HG02642 (cell line): ENCODE measurements at regions not wholly inside any gene's neighbourhood (a gene's known extent, or its start where the extent isn't known, plus 50 kb on each side); places are given as distances from the start of the nearest gene placed in this dataset.
A peak's percentile ranks its signal among the peaks of the same experiment; 100 is the strongest.
"Not testable (repeated sequence)": the region's sequence is repeated elsewhere in the genome, so short reads cannot be mapped to it uniquely, and the experiment has no call there.

ENCODE experiments used
- ATAC-seq: cut with Tn5 transposase; IDR thresholded peaks from one replicate; pipeline ENCODE4 v1.9.1; 2021; ENCODE audit warnings: mild to moderate bottlenecking; ENCODE audit not compliant: unreplicated experiment, poor library complexity

DNA sequence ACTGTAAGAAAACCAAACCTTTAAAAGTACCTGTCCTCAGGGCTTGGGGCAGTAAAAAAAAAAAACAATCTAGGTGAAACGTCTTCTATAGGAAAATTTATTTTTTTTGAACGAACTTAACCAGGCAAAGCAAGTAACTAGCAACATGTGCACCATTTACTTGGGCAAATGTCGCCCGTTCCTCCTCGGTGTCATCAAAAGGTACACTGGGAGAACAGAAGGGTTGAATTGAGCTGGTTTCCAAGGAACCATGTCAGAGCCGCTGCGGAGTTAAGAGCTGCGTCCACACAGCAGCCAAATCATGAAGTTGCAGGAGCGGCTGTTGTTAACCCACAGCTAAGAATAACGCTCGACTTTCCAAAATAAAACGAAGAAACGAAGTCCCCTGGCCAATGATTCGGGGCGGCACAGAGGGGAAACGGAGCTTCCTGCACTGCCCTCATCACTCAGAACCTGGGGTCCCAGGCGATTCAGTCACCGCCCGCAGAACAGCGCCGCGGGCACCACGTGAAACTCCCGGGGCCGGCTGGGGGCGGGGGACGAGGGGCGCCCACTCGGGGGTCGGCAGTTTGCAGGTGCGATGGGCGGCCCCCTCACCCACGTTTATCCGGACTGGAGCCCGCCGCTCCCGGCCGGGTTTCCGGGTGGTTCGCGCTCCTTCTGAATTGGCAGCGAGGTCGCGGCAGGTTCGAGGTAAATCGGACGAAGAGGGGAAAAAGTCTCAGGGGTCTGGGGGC, 53.6 kb upstream of the PLGLB1 start:
- ATAC-seq = peak; percentile 14

GRCh38 chr2:87075791-87076252, 54.2 kb upstream of the PLGLB1 start:
- peak; percentile 38 for ATAC-seq

DNA sequence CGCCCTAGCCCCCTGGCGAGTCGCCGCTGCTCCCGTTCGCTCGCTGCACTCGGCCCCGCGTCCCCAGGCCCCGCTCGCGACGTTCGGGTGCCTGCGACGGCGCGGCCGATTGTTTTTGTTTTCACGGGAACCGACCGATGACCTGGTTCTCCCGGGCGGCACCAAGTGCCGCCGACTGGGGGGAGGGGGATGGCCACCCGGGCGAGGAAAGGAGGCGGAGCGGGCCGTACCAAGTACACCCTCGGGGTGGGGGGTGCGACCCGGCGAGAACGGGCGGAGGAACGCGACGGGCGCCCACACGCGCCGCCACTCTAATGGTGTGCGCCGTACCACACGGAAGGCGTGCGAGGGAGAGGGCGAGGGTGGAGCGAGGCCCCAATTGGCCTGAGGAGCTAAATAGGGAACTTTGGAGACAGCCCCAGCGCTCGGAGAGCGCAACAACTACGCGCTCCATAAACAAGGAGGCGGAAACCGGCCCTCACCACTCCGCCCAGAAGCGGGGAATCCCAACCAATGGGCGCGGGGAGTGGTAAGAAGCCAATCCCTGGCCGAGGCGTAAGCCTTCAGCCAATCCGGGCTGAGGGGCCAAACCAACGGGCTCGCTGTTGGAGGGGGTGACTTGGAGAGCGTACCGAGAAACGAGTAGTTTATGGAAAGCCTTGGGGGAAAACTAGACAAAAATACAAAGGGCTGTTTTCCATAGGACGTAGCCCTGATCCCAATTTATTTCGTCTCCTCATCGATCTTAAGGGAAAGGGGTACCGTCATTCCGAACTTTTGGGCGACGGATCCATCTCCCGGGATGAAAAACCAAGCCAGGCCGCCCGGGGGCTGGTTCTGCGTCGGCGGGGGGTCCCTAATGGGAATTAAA, 54.8 kb upstream of the PLGLB1 start:
- peak; percentile 91 for ATAC-seq

DNA sequence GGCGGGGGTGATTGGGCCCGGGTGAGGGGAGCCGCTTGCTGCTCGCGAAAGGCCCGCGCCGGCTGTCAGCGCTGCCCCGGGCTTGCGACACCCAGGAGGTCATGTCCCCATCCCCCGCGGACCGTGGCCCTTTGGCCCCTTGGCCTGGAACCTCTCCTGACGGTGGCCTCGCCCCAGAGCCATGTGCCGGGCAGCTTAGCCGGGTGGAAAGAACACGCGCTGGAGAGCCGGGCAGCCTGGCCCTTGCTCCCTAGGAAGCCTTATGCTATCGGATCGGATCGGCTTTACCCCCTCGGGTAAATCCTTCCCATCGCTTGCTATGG, 55.4 kb upstream of the PLGLB1 start:
- ATAC-seq = peak; percentile 6

- not testable (repeated sequence) for ATAC-seq
These were observed 60.1 kb upstream of the PLGLB1 start for GRCh38 chr2:87081727-87082126.

GRCh38 chr2:87088079-87088478, 66.4 kb upstream of the PLGLB1 start:
- not testable (repeated sequence) for ATAC-seq

GRCh38 chr2:87089401-87089800, 67.8 kb upstream of the PLGLB1 start:
- ATAC-seq = not testable (repeated sequence)

GRCh38 chr2:87093252-87093651, 71.6 kb upstream of the PLGLB1 start:
- not testable (repeated sequence) for ATAC-seq

- not testable (repeated sequence) for ATAC-seq
These were observed 72.4 kb upstream of the PLGLB1 start for GRCh38 chr2:87093937-87094529.

DNA sequence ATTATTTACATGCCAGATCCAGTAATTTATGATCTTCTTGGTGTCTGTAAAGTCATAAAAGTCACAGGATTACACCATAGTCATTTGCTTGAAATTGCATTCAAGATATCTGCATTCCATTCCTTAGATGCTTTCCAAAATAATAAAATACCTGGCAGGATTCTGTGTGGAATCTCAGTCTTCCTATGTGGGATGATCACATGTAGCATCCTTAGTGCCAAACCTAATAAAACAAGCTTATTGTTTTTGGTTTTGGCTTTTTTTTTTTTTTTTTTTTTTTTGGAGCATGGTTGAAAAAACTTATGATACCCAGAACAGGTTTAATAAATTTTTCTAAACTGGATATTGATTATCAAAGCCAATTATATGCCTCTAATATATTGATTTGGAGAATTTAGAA, 74.2 kb upstream of the PLGLB1 start:
- not testable (repeated sequence) for ATAC-seq

GRCh38 chr2:87128761-87129553, 107.3 kb upstream of the PLGLB1 start:
- not testable (repeated sequence) for ATAC-seq

- not testable (repeated sequence) for ATAC-seq
These were observed 110.9 kb upstream of the PLGLB1 start for GRCh38 chr2:87132577-87132976.

DNA sequence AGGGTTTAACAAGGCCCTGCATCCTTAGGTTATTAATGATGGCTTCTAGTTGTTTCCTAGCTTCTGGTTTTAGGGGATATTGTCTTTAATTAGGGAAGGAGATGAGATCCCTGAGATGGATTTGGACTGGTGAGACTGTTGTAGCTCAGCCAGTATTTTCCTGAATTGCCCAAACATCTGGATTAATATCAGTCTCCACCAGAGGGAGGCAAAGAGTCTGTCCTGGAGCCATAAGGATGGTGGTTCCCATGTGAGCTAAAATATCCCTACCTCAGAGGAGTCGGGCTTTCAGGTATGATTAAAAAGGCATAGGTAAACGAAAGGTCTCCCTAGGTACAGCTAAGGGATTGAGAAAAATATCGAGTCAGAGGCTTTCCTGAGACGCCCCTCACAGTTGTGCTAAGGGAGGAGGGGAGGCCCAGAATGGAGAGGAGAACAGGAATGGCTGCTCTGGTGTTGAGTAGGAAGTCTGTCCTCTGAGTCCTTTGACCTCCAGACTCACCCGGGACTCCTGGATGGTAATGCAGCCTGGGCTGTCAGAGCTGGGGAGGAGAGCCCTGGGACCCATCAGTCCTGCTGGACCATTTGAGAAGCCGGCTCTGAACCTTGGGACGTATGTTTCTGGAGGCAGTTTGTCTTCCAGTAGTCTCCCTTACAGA, 130.3 kb upstream of the PLGLB1 start:
- not testable (repeated sequence) for ATAC-seq

- not testable (repeated sequence) for ATAC-seq
These were observed 152.8 kb upstream of the PLGLB1 start for GRCh38 chr2:87174454-87174853.

DNA sequence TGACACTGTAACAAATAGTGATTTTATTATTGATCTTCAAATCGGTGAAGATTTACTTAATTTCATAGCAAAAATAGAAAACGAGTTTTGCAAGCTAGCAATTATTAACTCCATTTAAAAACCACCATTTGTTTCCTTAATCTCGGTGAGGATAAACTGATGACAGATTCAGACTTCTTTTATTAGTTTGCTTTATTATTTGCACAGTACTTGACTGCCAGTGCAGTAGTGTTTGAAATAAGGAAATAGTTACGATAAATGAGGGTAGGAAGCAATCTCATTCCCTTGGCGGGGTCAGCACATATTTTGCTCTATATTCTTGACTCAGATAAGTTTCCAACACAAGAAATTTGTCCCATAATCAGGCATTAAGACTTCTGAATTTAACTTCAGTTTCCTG, 161.7 kb upstream of the PLGLB1 start:
- ATAC-seq = not testable (repeated sequence)

DNA sequence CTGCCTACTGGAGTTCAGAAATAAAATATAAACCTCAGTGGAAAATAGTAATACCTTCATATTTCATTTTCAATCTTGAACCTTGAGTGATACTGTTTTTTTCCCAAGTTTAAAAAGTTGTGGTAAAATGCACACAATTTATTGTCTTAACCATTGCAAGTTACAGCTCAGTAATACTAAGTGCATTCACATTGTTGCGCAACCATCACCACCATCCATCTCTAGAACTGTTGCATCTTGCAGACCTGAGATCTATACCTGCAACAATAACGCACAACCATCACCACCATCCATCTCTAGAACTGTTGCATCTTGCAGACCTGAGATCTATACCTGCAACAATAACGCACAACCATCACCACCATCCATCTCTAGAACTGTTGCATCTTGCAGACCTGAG, 162.6 kb upstream of the PLGLB1 start:
- not testable (repeated sequence) for ATAC-seq

DNA sequence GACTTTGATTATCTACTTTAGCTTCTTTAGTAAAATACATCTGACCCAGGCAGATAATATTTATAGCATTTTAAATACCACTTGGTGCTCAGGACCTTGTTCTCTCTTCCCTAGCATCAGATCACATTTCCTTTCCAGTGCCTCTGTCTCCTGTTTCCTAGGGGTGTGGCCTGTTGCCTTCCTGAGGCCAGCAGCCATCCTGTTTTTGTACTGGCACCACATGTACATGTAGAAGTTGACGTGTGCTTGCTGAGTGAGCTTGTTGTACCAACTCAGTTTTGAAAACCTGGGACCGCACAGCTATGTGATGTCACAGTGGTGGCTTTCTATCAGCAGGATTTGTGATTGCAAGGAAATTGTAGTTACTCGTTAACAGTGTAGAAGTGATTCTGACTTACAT, 167.6 kb upstream of the PLGLB1 start:
- ATAC-seq = not testable (repeated sequence)

DNA sequence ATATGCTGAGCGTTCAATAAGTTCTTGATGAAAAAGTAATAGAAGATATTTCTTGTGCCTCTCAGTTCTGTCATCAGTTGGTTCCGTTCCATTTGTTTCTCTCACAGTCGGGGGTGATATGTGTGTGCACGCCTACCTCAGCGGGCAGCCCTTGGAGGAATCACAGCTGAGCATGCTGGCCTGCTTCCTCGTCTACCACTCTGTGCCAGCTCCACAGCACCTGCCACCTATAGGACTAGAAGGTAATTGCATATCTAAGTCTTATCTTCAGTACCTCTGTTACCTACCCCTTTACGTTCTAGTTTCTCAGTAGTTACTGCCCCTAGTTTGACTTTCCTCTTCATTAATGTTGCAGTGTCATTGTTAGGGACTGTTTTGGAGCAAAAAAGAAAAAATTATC, 171.7 kb upstream of the PLGLB1 start:
- ATAC-seq = peak; percentile 71

DNA sequence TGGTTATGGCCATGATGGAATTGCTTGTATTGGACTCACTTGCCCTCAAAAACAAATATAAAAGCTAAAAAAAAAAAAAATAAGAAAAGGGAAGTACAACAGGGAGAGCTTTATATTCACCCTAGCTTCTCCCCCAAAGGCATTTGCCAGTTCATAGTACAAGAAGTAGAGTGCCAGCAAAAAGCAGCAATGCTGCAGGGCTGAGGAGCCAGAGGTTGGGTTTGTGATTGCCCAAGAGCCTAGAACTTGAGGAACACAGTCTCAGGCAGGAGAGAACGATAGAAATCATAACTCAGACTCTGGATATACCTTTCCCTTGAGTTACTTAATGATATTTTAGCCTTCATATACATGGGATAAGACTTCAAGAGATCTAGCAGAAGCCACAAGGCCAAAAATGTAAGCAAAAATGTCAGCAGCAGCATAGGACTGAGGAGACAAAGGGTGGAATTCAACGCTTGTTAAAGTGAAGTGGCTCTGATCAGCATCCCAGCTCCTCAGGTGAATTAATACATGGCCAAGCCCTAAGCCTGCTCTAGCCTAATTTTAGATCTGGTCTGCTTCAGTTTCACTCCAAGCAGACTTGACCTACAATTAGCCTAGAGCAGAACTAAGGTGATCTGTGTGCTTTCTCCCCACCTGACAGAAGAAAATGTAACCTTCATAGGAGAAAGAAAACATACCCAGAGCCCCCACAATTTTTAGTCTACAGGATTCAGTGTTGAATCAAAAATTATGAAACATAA, 172.8 kb upstream of the PLGLB1 start:
- not testable (repeated sequence) for ATAC-seq
